ENCODE measurements at regions not wholly inside any gene's neighbourhood (a gene's known extent, or its start where the extent isn't known, plus 50 kb on each side); places are given as distances from the start of the nearest gene placed in this dataset.
"Not testable (repeated sequence)": the region's sequence is repeated elsewhere in the genome, so short reads cannot be mapped to it uniquely, and the experiment has no call there.

- intact Hi-C loops (cut with micrococcal nuclease): no loop called here
- no peak overlapping the region for H3K27ac Mint-ChIP-seq
- no peaks in the 10 kb centered on the region for H3K4me1 Mint-ChIP-seq
- no peak for DNase-seq
- H3K36me3 Mint-ChIP-seq (ENCODE audit: low read depth): no peaks in the 10 kb centered on the region
- no peak overlapping the region for H3K4me3 Mint-ChIP-seq
- H3K27me3 Mint-ChIP-seq: no peaks in the 10 kb centered on the region
- H3K9me3 Mint-ChIP-seq: peaks cover 5% of the 10 kb centered on the region
Measured at GRCh38 chr7:156020566-156020965, 208.3 kb upstream of the SHH start.

GRCh38 chr7:156019776-156020565, 207.7 kb upstream of the SHH start:
- intact Hi-C loops (cut with micrococcal nuclease): no loop called here
- H3K27ac Mint-ChIP-seq: no peak overlapping the region
- H3K36me3 Mint-ChIP-seq (ENCODE audit: low read depth): no peaks in the 10 kb centered on the region
- no peak for DNase-seq
- peaks cover 5% of the 10 kb centered on the region for H3K9me3 Mint-ChIP-seq
- no peak overlapping the region for H3K4me3 Mint-ChIP-seq
- no peaks in the 10 kb centered on the region for H3K4me1 Mint-ChIP-seq
- no peaks in the 10 kb centered on the region for H3K27me3 Mint-ChIP-seq

- Mint-ChIP-seq H3K4me3 (no peak overlapping the region), H3K27me3 (no peaks in the 10 kb centered on the region), H3K4me1 (no peaks in the 10 kb centered on the region), H3K36me3 (ENCODE audit: low read depth) (no peaks in the 10 kb centered on the region), H3K9me3 (peaks cover 5% of the 10 kb centered on the region), H3K27ac (no peak overlapping the region)
- no peak for DNase-seq
- intact Hi-C loops (cut with micrococcal nuclease): no loop called here
Measured at GRCh38 chr7:156019308-156019707, 207.0 kb upstream of the SHH start.

GRCh38 chr7:156017916-156018700, 205.8 kb upstream of the SHH start:
- DNase-seq: no peak
- intact Hi-C loops (cut with micrococcal nuclease): no loop called here
- no peaks in the 10 kb centered on the region for H3K4me1 Mint-ChIP-seq
- H3K27ac Mint-ChIP-seq: no peak overlapping the region
- peaks cover 5% of the 10 kb centered on the region for H3K9me3 Mint-ChIP-seq
- H3K4me3 Mint-ChIP-seq: no peak overlapping the region
- H3K36me3 Mint-ChIP-seq (ENCODE audit: low read depth): no peaks in the 10 kb centered on the region
- H3K27me3 Mint-ChIP-seq: no peaks in the 10 kb centered on the region

- no peaks in the 10 kb centered on the region for H3K4me1 Mint-ChIP-seq
- DNase-seq: no peak
- no peak overlapping the region for H3K27ac Mint-ChIP-seq
- H3K36me3 Mint-ChIP-seq (ENCODE audit: low read depth): no peaks in the 10 kb centered on the region
- intact Hi-C loops (cut with micrococcal nuclease): no loop called here
- no peaks in the 10 kb centered on the region for H3K27me3 Mint-ChIP-seq
- H3K9me3 Mint-ChIP-seq: peaks cover 5% of the 10 kb centered on the region
- H3K4me3 Mint-ChIP-seq: no peak overlapping the region
Measured at GRCh38 chr7:156017431-156017830, 205.2 kb upstream of the SHH start.

GRCh38 chr7:156015237-156016020, 203.2 kb upstream of the SHH start:
- H3K9me3 Mint-ChIP-seq: peaks cover 5% of the 10 kb centered on the region
- intact Hi-C loops (cut with micrococcal nuclease): no loop called here
- H3K36me3 Mint-ChIP-seq (ENCODE audit: low read depth): no peaks in the 10 kb centered on the region
- no peaks in the 10 kb centered on the region for H3K27me3 Mint-ChIP-seq
- H3K4me1 Mint-ChIP-seq: no peaks in the 10 kb centered on the region
- no peak overlapping the region for H3K4me3 Mint-ChIP-seq
- no peak overlapping the region for H3K27ac Mint-ChIP-seq
- DNase-seq: no peak

GRCh38 chr7:156014808-156015207, 202.5 kb upstream of the SHH start:
- no peak for DNase-seq
- Mint-ChIP-seq H3K4me3 (no peak overlapping the region), H3K9me3 (peaks cover 5% of the 10 kb centered on the region), H3K36me3 (ENCODE audit: low read depth) (no peaks in the 10 kb centered on the region), H3K27me3 (peaks cover under 1% of the 10 kb centered on the region), H3K27ac (no peak overlapping the region), H3K4me1 (no peaks in the 10 kb centered on the region)
- intact Hi-C loops (cut with micrococcal nuclease): no loop called here

GRCh38 chr7:156014201-156014600, 201.9 kb upstream of the SHH start:
- H3K36me3 Mint-ChIP-seq (ENCODE audit: low read depth): no peaks in the 10 kb centered on the region
- no peak overlapping the region for H3K27ac Mint-ChIP-seq
- no peaks in the 10 kb centered on the region for H3K4me1 Mint-ChIP-seq
- peaks cover 5% of the 10 kb centered on the region for H3K9me3 Mint-ChIP-seq
- H3K27me3 Mint-ChIP-seq: peaks cover 2% of the 10 kb centered on the region
- intact Hi-C loops (cut with micrococcal nuclease): no loop called here
- no peak overlapping the region for H3K4me3 Mint-ChIP-seq
- DNase-seq: no peak

GRCh38 chr7:156012412-156012811, 200.1 kb upstream of the SHH start:
- intact Hi-C loops (cut with micrococcal nuclease): no loop called here
- Mint-ChIP-seq H3K36me3 (ENCODE audit: low read depth) (no peaks in the 10 kb centered on the region), H3K4me1 (no peaks in the 10 kb centered on the region), H3K27ac (no peak overlapping the region), H3K9me3 (peaks cover 5% of the 10 kb centered on the region), H3K27me3 (peaks cover 3% of the 10 kb centered on the region), H3K4me3 (no peak overlapping the region)
- DNase-seq: no peak

GRCh38 chr7:156009569-156009968, 197.3 kb upstream of the SHH start:
- H3K4me1 Mint-ChIP-seq: no peaks in the 10 kb centered on the region
- no peak for DNase-seq
- no peak overlapping the region for H3K27ac Mint-ChIP-seq
- H3K9me3 Mint-ChIP-seq: no peaks in the 10 kb centered on the region
- intact Hi-C loops (cut with micrococcal nuclease): no loop called here
- no peak overlapping the region for H3K4me3 Mint-ChIP-seq
- H3K27me3 Mint-ChIP-seq: peaks cover 3% of the 10 kb centered on the region
- H3K36me3 Mint-ChIP-seq (ENCODE audit: low read depth): no peaks in the 10 kb centered on the region

GRCh38 chr7:156006876-156007275, 194.6 kb upstream of the SHH start:
- peaks cover 12% of the 10 kb centered on the region for H3K27me3 Mint-ChIP-seq
- intact Hi-C loops (cut with micrococcal nuclease); H3K9me3 Mint-ChIP-seq; H3K4me3 Mint-ChIP-seq; H3K4me1 Mint-ChIP-seq; DNase-seq; H3K36me3 Mint-ChIP-seq (ENCODE audit: low read depth); H3K27ac Mint-ChIP-seq: not testable (repeated sequence)

- Mint-ChIP-seq H3K4me3 (no peak overlapping the region), H3K9me3 (no peaks in the 10 kb centered on the region), H3K36me3 (ENCODE audit: low read depth) (no peaks in the 10 kb centered on the region), H3K27ac (no peak overlapping the region), H3K4me1 (no peaks in the 10 kb centered on the region), H3K27me3 (peaks cover 15% of the 10 kb centered on the region)
- no peak for DNase-seq
- intact Hi-C loops (cut with micrococcal nuclease): no loop called here
Measured at GRCh38 chr7:156006024-156006423, 193.8 kb upstream of the SHH start.

- no peaks in the 10 kb centered on the region for H3K36me3 Mint-ChIP-seq (ENCODE audit: low read depth)
- no peak overlapping the region for H3K4me3 Mint-ChIP-seq
- H3K27me3 Mint-ChIP-seq: peaks cover 19% of the 10 kb centered on the region
- no peak overlapping the region for H3K27ac Mint-ChIP-seq
- intact Hi-C loops (cut with micrococcal nuclease): no loop called here
- no peaks in the 10 kb centered on the region for H3K4me1 Mint-ChIP-seq
- H3K9me3 Mint-ChIP-seq: no peaks in the 10 kb centered on the region
- no peak for DNase-seq
Measured at GRCh38 chr7:156005202-156005691, 193.0 kb upstream of the SHH start.
